ENCODE measurements at regions not wholly inside any gene's neighbourhood (a gene's known extent, or its start where the extent isn't known, plus 50 kb on each side); places are given as distances from the start of the nearest gene placed in this dataset.
"Not testable (repeated sequence)": the region's sequence is repeated elsewhere in the genome, so short reads cannot be mapped to it uniquely, and the experiment has no call there.

- no peak for FAIRE-seq
These were observed 912.2 kb downstream of the FLRT2 start for GRCh38 chr14:86442135-86442534.

DNA sequence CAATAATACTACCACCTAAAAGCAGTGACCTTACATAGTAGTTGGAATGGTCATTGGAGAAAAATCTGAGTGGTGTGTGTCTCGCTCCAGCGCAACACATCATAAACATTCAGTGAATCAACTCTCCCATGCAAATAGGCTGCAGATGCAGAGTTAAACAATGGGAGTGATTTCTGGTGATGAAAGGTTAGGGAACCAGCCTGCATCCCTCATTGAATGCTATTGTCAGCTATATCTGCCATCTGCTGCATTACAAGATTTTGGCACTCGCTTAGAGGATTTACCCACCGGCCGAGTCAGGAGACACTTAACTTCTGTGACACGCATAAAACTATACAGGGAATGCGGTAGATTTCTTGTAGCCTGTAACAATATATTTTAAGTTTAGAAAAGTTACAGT lies 900.9 kb downstream of the FLRT2 start:
- no peak for FAIRE-seq

DNA sequence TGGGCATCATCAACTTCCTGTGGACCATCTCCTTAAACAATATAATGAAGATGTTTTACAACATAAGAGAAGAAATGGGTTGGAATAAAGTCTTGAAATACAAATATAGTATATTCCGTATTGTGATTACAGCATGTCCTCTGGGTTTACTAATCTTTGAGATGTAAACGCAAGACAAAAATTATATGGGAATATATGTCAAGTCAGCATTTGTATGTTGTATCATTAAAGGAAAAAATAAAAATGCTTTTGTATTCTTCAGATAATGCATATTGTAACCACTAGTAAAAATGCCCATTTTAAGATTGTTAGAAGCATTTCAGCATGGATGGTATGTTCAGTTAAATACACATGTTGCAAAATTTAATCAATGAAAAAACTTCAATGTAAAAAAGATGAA lies 893.3 kb downstream of the FLRT2 start:
- FAIRE-seq, result no peak

DNA sequence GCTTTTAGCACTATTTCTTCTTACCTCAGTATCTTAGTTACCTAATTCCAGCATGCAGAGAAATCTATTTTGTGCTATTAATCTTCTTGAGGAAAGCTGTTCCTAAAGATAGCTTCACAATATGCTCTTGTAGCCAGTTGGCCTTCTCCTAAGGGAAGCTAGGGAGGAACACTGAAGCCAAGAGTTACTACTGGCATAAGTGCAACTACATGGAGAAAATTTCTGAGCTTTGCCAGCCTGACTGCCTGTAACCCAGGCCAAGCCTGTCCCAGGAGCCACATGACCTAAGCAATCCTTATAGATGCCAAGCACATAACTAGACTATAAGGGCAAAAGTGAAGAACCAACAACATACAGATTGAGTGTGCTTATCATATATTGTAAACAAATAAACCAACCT lies 890.2 kb downstream of the FLRT2 start:
- FAIRE-seq, result no peak

GRCh38 chr14:86414146-86414545 lies 884.2 kb downstream of the FLRT2 start:
- FAIRE-seq, result no peak

GRCh38 chr14:86404989-86405649 lies 875.2 kb downstream of the FLRT2 start:
- no peak for FAIRE-seq

DNA sequence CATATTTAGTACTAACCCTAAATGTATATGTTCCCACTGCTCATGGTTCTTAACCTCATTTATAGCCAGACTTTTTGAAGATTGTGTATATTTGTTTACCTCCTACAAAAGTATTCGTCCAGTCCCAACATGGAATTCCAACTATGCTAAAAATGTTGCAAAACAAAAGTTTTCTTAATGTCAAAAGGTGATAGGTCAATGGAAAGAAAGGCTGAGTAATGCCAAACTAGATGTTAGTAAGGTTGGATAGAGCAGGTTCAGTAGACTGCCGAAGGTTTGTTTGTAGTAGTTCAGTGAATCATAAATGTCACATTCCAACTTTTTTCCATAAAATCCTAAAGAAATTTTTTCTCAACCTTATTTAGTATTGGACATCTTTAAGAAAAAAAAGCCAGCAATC lies 874.5 kb downstream of the FLRT2 start:
- no peak for FAIRE-seq

- FAIRE-seq, result no peak
These were observed 872.6 kb downstream of the FLRT2 start for GRCh38 chr14:86402545-86402944.

GRCh38 chr14:86391085-86391484 lies 861.1 kb downstream of the FLRT2 start:
- FAIRE-seq, result no peak

DNA sequence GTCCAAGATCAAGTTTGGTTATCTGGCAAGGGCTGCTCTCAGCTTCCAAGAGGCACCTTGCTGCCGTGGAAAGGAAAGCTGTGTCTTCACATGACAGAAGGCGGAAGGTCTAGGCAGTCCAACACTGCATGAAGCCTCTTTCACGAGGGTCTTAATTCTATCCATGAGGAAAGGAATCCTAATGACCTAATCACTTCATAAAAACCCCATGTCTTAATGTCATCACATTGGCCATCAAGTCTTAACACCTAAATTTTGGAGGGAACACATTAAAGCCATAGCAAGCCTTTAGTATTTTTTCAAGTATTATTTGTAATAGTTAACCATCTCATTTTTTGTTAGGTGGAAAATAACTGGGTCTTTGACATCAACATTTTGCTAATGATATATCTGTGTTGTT lies 858.3 kb downstream of the FLRT2 start:
- FAIRE-seq, result no peak

DNA sequence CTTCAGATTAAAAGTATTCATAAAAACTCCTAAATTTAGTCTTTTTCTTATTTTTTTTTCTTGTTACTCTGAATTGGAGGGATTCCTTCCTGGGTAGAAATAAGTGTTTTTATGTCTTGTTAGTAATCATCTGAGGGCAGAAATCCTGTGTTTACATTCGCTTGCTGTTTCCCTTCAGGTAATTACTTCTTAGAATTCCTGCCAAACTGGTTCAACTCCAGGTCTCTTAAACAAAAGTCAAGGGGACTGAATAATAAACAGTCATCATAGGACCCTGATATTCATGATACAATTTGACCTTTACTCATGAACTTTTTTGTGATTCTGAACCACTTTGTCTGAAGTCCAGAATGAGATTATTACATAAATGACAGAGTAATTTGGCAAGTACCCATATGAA lies 843.9 kb downstream of the FLRT2 start:
- no peak for FAIRE-seq

GRCh38 chr14:86372402-86372801 lies 842.5 kb downstream of the FLRT2 start:
- no peak for FAIRE-seq

DNA sequence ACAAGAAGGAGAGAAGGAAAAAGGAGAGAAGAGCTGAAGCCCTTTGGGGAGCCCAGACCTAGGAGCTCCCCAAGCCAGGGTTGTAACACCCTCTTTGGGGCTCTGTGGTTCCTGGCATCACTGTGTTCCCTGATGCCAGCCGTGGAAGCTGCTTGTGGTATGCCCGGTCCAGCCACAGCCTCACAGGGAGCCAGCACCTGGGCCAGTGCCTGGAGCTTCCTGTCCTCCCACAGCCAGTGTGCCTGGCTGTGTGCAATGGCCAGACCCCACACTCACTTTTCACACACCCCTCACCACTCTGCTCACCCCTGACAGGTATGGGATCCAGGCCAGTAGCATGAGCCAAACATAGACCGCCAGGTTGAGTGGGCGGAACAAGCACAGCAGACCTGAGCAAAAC lies 834.7 kb downstream of the FLRT2 start:
- no peak for FAIRE-seq

DNA sequence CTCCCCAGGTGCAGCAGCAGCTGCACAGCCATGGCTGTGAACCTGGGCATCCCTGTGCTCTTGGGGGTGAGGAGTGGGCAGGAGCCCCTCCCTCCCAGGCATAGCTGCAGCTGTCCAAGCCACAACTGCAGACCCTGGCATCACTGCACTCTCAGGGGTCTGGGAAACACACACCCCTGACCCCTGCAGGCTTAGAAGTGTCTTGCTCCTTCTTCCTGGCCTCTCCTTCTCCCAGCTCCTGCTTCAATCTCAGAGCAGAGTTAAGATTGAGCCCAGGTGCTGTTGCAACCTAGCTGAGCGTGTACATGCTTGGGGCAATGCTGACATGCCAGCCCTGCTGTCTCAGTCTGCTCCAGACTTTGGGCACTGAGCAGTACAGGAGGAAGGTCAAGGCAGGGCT lies 833.6 kb downstream of the FLRT2 start:
- FAIRE-seq, result no peak

DNA sequence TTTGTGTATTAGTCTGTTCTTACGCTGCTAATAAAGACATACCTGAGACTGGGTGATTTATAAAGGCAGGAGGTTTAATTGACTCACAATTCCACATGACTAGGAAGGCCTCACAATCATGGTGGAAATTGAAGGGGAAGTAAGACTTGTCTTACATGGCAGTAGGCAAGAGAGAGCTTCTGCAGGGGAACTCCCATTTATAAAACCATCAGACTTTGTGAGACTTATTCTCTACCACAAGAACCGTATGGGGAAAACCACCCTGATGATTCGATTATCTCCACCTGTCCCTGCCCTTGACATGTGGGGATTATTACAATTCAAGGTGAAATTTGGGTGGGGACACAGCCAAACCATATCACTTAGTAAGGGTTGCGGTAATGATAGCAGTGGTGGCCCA lies 833.1 kb downstream of the FLRT2 start:
- FAIRE-seq, result no peak

DNA sequence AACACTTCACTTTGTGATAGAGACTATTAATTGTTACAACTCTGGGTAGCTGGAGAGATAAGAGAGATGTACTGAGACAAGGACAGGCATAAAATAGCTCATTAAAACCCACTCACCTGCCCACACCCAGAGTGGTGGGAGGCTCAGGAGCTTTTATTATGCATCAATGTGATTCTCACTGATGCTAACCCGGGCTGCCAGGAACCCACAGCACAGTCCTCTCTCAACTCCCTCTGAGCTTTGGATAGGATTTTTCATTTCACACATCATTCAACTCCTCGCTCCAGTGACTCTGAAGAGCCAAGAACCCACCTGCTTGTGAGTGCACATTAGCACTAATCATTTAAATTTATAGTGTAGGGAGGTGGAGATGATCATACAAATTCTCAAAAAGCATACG lies 827.9 kb downstream of the FLRT2 start:
- FAIRE-seq, result no peak

GRCh38 chr14:86357119-86357518 lies 827.2 kb downstream of the FLRT2 start:
- FAIRE-seq, result no peak

DNA sequence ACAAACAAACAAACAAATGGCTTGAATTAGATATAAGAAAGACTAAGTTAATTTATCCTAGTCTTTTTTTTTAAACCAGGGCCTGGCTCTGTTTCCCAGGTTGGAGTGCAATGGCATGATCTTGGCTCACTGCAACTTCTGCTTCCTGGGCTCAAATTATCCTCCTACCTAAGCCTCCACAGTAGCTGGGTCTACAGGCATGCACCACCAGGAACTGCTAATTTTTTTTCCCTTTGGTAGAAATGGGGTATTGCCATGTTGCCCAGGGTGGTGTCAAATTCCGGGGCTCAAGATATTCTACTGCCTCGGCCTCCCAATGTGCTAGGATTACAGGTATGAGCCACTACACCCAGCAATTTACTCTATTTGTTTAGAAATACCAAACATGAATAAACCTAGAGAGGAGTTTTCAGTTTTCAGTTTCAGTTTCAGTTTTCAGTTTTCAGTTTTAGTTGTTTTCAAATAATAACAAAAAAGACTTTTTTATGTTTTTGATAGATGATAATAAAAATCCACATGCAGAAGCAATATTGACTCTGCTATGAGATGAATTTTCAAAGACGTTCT lies 817.0 kb downstream of the FLRT2 start:
- FAIRE-seq, result no peak

DNA sequence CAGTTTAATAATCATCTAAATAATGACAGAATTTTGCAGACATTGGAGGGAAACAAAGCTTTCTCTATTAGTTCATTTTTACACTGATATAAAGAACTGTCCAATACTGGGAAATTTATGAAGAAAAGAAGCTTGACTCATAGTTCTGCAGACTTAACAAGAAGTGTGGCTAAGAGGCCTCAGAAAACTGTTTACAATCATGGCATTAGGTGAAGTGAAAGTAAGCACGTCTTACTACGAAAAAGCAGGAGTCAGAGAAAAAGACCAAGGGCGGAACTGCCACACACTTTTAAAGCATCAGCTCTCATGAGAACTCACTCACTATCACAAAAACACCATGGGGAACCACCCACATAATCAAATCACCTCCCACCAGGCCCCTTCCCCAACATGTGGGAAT lies 804.4 kb downstream of the FLRT2 start:
- no peak for FAIRE-seq

DNA sequence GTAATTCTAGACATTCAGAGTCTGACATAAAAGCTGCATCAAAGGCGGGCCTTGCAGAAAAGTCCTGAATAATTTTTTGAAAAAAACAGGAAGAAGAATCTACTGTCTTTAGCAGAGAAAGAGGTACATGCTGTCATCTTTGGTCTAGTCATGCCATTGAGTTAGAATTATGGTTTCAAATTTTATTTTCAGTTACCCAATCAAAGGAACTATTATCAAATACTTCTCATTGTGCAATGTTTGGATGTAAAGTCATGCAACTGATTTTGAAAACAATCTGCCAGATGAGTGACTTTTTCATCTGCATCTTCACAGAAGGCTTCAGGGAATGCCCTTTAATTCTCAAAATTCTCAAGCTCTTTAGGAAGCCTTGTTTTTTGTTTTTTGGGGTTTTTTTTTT lies 803.5 kb downstream of the FLRT2 start:
- no peak for FAIRE-seq

GRCh38 chr14:86331341-86331740 lies 801.4 kb downstream of the FLRT2 start:
- FAIRE-seq, result no peak

DNA sequence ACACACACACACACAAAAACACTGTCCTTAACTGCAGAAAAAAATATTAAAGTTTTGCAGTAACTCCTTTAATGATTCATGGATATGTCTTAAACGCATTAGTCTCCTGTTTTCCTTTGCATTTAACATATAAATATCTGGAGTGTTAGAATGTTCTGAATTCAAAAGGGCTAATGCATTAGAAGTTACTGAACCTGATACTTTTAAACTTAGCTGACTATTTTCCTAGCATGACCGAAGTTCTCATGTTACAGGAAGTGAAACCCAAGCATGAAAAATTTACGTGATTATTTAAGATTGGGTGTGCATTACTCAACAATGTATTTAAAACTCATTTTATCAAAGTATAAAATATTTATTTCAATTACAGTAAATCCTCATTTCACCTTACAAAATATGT lies 791.2 kb downstream of the FLRT2 start:
- no peak for FAIRE-seq

DNA sequence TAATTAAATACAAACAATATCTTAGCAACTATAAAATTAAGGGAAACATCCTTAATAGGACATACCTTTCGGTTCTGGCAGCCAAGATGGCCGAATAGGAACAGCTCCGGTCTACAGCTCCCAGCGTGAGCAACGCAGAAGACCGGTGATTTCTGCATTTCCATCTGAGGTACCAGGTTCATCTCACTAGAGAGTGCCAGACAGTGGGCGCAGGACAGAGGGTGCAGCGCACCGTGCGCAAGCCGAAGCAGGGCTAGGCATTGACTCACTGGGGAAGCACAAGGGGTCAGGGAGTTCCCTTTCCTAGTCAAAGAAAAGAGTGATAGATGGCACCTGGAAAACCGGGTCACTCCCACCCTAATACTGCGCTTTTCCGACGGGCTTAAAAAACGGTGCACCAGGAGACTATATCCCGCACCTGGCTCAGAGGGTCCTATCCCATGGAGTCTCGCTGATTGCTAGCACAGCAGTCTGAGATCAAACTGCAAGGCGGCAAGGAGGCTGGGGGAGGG lies 782.3 kb downstream of the FLRT2 start:
- FAIRE-seq, result not testable (repeated sequence)

GRCh38 chr14:86311151-86311550 lies 781.2 kb downstream of the FLRT2 start:
- FAIRE-seq, result no peak

DNA sequence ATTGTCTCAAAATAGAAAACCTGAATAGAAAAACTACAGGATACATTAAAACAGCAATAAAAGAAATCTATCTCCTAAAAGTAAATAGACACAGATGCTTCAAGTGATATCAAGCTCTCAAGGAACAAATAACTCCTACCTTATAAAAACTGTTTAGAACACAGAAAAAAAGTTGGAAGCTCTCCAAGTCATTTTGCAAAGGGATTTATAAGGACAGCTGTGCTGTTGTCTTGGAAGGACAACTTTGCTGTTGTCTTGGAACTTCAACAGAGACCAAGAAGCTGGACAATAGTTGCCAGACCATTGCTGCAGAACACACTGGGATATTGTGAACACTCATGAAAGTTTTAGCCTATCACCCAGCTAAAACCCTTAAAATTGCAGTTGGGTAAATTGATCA lies 780.7 kb downstream of the FLRT2 start:
- FAIRE-seq, result no peak
